ENCODE measurements at regions not wholly inside any gene's neighbourhood (a gene's known extent, or its start where the extent isn't known, plus 50 kb on each side); places are given as distances from the start of the nearest gene placed in this dataset.
"Not testable (repeated sequence)": the region's sequence is repeated elsewhere in the genome, so short reads cannot be mapped to it uniquely, and the experiment has no call there.

DNA sequence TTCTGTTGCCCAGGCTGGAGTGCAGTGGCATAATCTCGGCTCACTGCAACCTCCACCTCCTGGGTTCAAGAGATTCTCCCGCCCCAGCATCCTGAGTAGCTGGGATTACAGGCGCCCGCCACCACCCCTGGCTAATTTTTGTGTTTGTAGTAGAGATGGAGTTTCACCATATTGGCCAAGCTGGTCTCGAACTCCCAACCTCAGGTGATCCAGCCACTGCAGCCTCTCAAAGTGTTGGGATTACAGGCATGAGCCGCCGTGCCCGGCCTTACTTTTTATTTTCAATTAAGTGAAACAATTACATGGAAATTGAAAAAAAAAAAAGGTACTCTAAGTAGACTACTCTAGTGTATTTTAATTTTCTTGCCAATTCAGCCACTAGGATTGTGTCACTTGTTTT lies 145.2 kb downstream of the SNRPN start:
- H3K18ac ChIP-seq (ENCODE audit: low read depth, low read length); ATAC-seq (ENCODE audit: low read depth); H3K4ac ChIP-seq (ENCODE audit: low read depth, low read length); H4K5ac ChIP-seq (ENCODE audit: low read depth, low read length); H2BK5ac ChIP-seq (ENCODE audit: low read depth, low read length, poor library complexity, severe bottlenecking); H2BK15ac ChIP-seq (ENCODE audit: low read depth, low read length); H3K14ac ChIP-seq (replicated peaks; ENCODE audit: low read depth, low read length); H2BK120ac ChIP-seq (ENCODE audit: low read depth, low read length); CTCF ChIA-PET; H2BK20ac ChIP-seq (ENCODE audit: low read depth, low read length); H3K4me3 ChIP-seq (ENCODE audit: insufficient read depth, low read depth, low read length); BruUV-seq (replicated peaks); H3K4me2 ChIP-seq (ENCODE audit: low read depth, low read length); H4K8ac ChIP-seq (ENCODE audit: low read depth in 2 of 2, low read length in 2 of 2); DNase-seq; H3K27me3 ChIP-seq (ENCODE audit: control insufficient read depth, insufficient read depth, low read length); H3K27ac ChIP-seq (ENCODE audit: insufficient read depth, low read length); H4K91ac ChIP-seq (ENCODE audit: insufficient read depth, low read depth, low read length); H2AK5ac ChIP-seq (ENCODE audit: low read depth, low read length); H3K56ac ChIP-seq (ENCODE audit: extremely low read depth, insufficient read depth, low read length); H3K23ac ChIP-seq (ENCODE audit: low read depth, low read length); H2AK9ac ChIP-seq (replicated peaks; ENCODE audit: low read depth, low read length, poor library complexity); H3K9ac ChIP-seq (ENCODE audit: low read depth, low read length); H3K9me3 ChIP-seq (ENCODE audit: control insufficient read depth, insufficient read depth, low read length); H4K20me1 ChIP-seq (ENCODE audit: insufficient read depth, low read length); H3K9me1 ChIP-seq (ENCODE audit: insufficient read depth, low read length); POLR2A ChIA-PET (ENCODE audit: unreplicated experiment); dilution Hi-C loops (cut with HindIII; ENCODE audit: low sequenced_read_pairs, unreplicated experiment); H3K4me1 ChIP-seq (ENCODE audit: control insufficient read depth, insufficient read depth, low read length); H2AFZ ChIP-seq (replicated peaks; ENCODE audit: low read length, poor library complexity); H3K79me1 ChIP-seq (ENCODE audit: low read depth in 1 of 2, low read length in 2 of 2): not testable (repeated sequence)
- peaks cover 41% of the 10 kb centered on the region for H3K36me3 ChIP-seq (ENCODE audit: control insufficient read depth, insufficient read depth, low read length)
- intact Hi-C loops (cut with micrococcal nuclease) = loop anchor here (10.0 kb wide), 1 partner anchor 65 kb away; no protein-coding TSS in a partner anchor
- WGBS, 2 experiments (ENCODE audit: extremely low coverage in 2 of 2, insufficient read length in 1 of 2) = no CpG with 5 or more reads among the region's 8 CpGs
- in situ Hi-C loops (cut with MboI; ENCODE audit: low sequenced_read_pairs) = loop anchor here (10.0 kb wide), 1 partner anchor 115 kb away; no protein-coding TSS in a partner anchor
